Caco-2 (cell line): ENCODE measurements at regions not wholly inside any gene's neighbourhood (a gene's known extent, or its start where the extent isn't known, plus 50 kb on each side); places are given as distances from the start of the nearest gene placed in this dataset.

ENCODE experiments used
- BruUV-seq: library from RNA; stranded (reverse); fragments of 400-500 nt; replicated peaks from 2 replicates; lab custom pipeline; 2021; lab: Mats Ljungman, UMichigan
- CTCF ChIA-PET: fragments of 300-600 bp; sonication (Branson Sonifier 250); formaldehyde crosslinking; loops from one replicate; lab custom pipeline; 2022; ENCODE audit warnings: antibody characterized with exemption; lab: Charles Lee
- POLR2A ChIA-PET: fragments of 300-600 bp; sonication (Branson Sonifier 250); formaldehyde crosslinking; loops from one replicate; lab custom pipeline; 2022; ENCODE audit warnings: antibody characterized with exemption; lab: Charles Lee
- DNase-seq, 2 experiments: peaks; one replicate each; pipeline versions ENCODE4 v3.0.0 to v3.0.0-alpha.2; 2020 to 2022
- H3K27me3 ChIP-seq: replicated peaks from 2 replicates; pipeline ENCODE4 v1.6.0; 2011; ENCODE audit warnings: low read length; ENCODE audit not compliant: control insufficient read depth, insufficient read depth
- H3K36me3 ChIP-seq: 2 replicates; pipeline ENCODE4 v1.5.1; 2011; ENCODE audit warnings: low read length; ENCODE audit not compliant: control insufficient read depth, insufficient read depth
- H3K4me1 ChIP-seq: fragments of 250-450 bp; sonication (Bioruptor Pico); 2 replicates; pipeline ENCODE4 v1.5.1; 2020; ENCODE audit warnings: mild to moderate bottlenecking
- H3K4me3 ChIP-seq: 2 replicates; pipeline ENCODE4 v1.5.1; 2011; ENCODE audit warnings: low read depth, mild to moderate bottlenecking, control low read depth, low read length
- H3K9me3 ChIP-seq: fragments of 250-450 bp; sonication (Bioruptor Pico); 2 replicates; pipeline ENCODE4 v1.5.1; 2020; ENCODE audit warnings: mild to moderate bottlenecking, moderate library complexity
- H3K27ac Mint-ChIP-seq: one replicate; pipeline ENCODE4 v1.8.0; 2022; ENCODE audit warnings: mixed read lengths; ENCODE audit not compliant: unreplicated experiment
- H3K27me3 Mint-ChIP-seq: one replicate; pipeline ENCODE4 v1.8.0; 2022; ENCODE audit warnings: mixed read lengths; ENCODE audit not compliant: insufficient read depth, unreplicated experiment
- H3K36me3 Mint-ChIP-seq: one replicate; pipeline ENCODE4 v1.8.0; 2022; ENCODE audit warnings: mild to moderate bottlenecking, mixed read lengths; ENCODE audit not compliant: insufficient read depth, unreplicated experiment
- H3K4me1 Mint-ChIP-seq: one replicate; pipeline ENCODE4 v1.8.0; 2022; ENCODE audit warnings: low read depth, mixed read lengths; ENCODE audit not compliant: unreplicated experiment
- H3K4me3 Mint-ChIP-seq: one replicate; pipeline ENCODE4 v1.8.0; 2022; ENCODE audit warnings: mild to moderate bottlenecking, moderate library complexity, mixed read lengths; ENCODE audit not compliant: unreplicated experiment
- H3K9me3 Mint-ChIP-seq: one replicate; pipeline ENCODE4 v1.8.0; 2022; ENCODE audit warnings: mixed read lengths; ENCODE audit not compliant: unreplicated experiment
- intact Hi-C: fragments of 100-400 bp; cut with micrococcal nuclease; formaldehyde crosslinking; loops from one replicate; pipeline ENCODE4 v1.10.0; 2022; ENCODE audit not compliant: unreplicated experiment
- TF ChIP-seq, protein P1 (sequence below), 2 experiments: fragments of 200-600 bp in 1 of 2; IDR thresholded peaks; 1 replicate in 1 of 2; 2 replicates in 1 of 2; pipeline versions ENCODE4 v1.5.1 to v1.8.0; 2011 to 2022; ENCODE audit warnings: antibody characterized with exemption in 1 of 2, control low read depth in 1 of 2, inconsistent platforms in 1 of 2, low read depth in 1 of 2, low read length in 1 of 2, mild to moderate bottlenecking in 1 of 2, moderate library complexity in 1 of 2; ENCODE audit not compliant: insufficient read depth in 1 of 2, severe bottlenecking in 1 of 2, unreplicated experiment in 1 of 2

DNA sequence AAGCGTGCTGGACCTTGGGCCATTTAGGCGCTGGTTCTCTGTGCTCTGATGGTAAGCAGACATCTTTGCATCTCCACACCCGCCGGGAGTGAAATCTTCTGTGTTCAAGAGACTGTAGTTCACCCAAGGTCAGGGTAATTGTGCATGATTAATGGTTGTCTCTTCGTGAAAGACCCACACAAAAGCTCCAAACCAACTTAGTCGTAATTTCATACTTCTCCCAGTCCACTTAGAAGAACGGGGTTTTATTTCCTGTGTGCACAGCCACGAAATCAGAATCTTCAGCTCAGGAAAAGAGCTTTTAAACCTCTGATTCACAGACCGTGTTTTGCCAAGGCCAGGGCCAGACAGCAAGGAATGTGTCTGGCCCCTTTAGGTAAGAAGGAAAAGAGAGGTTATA lies 640.9 kb downstream of the MED13L start:
- no peak overlapping the region for H3K27ac Mint-ChIP-seq
- no peak overlapping the region for H3K4me3 Mint-ChIP-seq
- no peaks in the 10 kb centered on the region for H3K4me1 Mint-ChIP-seq
- no peaks in the 10 kb centered on the region for H3K36me3 Mint-ChIP-seq
- BruUV-seq, result no TSS peak
- no peaks in the 10 kb centered on the region for H3K36me3 ChIP-seq
- DNase-seq, result no peak
- no peaks in the 10 kb centered on the region for H3K9me3 Mint-ChIP-seq
- intact Hi-C loops, result no loop called here
- peaks cover 7% of the 10 kb centered on the region for H3K27me3 Mint-ChIP-seq
- no peaks in the 10 kb centered on the region for H3K27me3 ChIP-seq
- CTCF ChIA-PET, result no interaction called here
- no peak overlapping the region for H3K4me3 ChIP-seq
- TF ChIP-seq, protein P1, sequence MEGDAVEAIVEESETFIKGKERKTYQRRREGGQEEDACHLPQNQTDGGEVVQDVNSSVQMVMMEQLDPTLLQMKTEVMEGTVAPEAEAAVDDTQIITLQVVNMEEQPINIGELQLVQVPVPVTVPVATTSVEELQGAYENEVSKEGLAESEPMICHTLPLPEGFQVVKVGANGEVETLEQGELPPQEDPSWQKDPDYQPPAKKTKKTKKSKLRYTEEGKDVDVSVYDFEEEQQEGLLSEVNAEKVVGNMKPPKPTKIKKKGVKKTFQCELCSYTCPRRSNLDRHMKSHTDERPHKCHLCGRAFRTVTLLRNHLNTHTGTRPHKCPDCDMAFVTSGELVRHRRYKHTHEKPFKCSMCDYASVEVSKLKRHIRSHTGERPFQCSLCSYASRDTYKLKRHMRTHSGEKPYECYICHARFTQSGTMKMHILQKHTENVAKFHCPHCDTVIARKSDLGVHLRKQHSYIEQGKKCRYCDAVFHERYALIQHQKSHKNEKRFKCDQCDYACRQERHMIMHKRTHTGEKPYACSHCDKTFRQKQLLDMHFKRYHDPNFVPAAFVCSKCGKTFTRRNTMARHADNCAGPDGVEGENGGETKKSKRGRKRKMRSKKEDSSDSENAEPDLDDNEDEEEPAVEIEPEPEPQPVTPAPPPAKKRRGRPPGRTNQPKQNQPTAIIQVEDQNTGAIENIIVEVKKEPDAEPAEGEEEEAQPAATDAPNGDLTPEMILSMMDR (IDR thresholded peaks at IDR 0.05; ENCODE audit: insufficient read depth in 1 of 2, low read depth in 1 of 2, low read length in 1 of 2, severe bottlenecking in 1 of 2, unreplicated experiment in 1 of 2), result no peak
- no peaks in the 10 kb centered on the region for H3K4me1 ChIP-seq
- POLR2A ChIA-PET, result no interaction called here
- no peaks in the 10 kb centered on the region for H3K9me3 ChIP-seq

DNA sequence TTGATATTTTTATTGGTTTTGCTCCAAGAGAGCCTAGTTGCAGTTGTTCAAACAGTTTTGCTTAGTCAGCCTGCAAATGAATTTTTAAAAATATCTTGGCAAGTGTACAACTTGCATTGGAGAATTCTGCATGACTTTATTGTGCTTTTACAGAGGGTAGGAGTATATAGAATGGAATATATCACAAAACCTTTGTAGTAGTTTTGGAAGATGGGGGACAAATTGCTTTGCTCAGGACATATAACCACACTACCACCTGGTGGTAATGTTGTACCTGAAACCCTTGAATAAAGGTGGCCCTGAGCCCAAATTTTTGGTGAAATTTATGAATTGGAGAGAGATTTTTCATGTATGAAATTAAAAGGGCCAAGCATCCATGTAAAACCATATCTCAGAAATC lies 645.2 kb downstream of the MED13L start:
- POLR2A ChIA-PET, result no interaction called here
- H3K4me1 Mint-ChIP-seq, result no peaks in the 10 kb centered on the region
- H3K27ac Mint-ChIP-seq, result no peak overlapping the region
- peaks cover 7% of the 10 kb centered on the region for H3K27me3 Mint-ChIP-seq
- CTCF ChIA-PET, result no interaction called here
- H3K36me3 Mint-ChIP-seq, result no peaks in the 10 kb centered on the region
- intact Hi-C loops, result no loop called here
- H3K4me3 Mint-ChIP-seq, result no peak overlapping the region
- BruUV-seq, result no TSS peak
- no peak overlapping the region for H3K4me3 ChIP-seq
- no peaks in the 10 kb centered on the region for H3K4me1 ChIP-seq
- DNase-seq, result no peak
- no peaks in the 10 kb centered on the region for H3K9me3 ChIP-seq
- TF ChIP-seq, protein P1 (IDR thresholded peaks at IDR 0.05; ENCODE audit: insufficient read depth in 1 of 2, low read depth in 1 of 2, low read length in 1 of 2, severe bottlenecking in 1 of 2, unreplicated experiment in 1 of 2), result peak; percentile 9 to 27
- no peaks in the 10 kb centered on the region for H3K36me3 ChIP-seq
- no peaks in the 10 kb centered on the region for H3K27me3 ChIP-seq
- no peaks in the 10 kb centered on the region for H3K9me3 Mint-ChIP-seq

DNA sequence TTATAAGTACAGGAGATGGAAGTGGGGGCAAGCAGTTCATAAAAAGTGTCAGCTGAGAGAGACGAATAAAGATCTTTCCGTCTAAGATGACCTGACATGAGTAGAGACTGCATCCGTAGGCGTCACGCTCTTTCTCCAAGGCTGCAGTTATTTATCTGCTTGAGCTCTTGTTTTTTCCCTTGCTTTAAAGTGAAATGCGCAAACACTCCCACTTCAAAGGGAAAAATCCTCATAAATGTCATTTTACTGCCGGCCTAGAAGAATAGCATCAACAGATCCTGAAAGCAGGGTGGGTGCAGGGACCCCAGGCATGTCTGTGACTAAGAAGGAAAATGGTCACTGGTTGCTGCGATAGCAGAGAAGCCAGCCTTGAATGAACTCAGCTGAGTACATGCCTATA lies 647.4 kb downstream of the MED13L start:
- Mint-ChIP-seq H3K4me1 (no peaks in the 10 kb centered on the region), H3K4me3 (no peak overlapping the region), H3K9me3 (no peaks in the 10 kb centered on the region), H3K27ac (no peak overlapping the region), H3K27me3 (peaks cover 4% of the 10 kb centered on the region), H3K36me3 (no peaks in the 10 kb centered on the region)
- Histone ChIP-seq H3K4me1 (no peaks in the 10 kb centered on the region), H3K27me3 (no peaks in the 10 kb centered on the region), H3K9me3 (no peaks in the 10 kb centered on the region), H3K4me3 (no peak overlapping the region), H3K36me3 (no peaks in the 10 kb centered on the region)
- ChIA-PET CTCF (no interaction called here), POLR2A (no interaction called here)
- no peak for DNase-seq
- TF ChIP-seq, protein P1 (IDR thresholded peaks at IDR 0.05; ENCODE audit: insufficient read depth in 1 of 2, low read depth in 1 of 2, low read length in 1 of 2, severe bottlenecking in 1 of 2, unreplicated experiment in 1 of 2), result no peak
- intact Hi-C loops, result no loop called here
- no TSS peak for BruUV-seq
